Epithelial cell of esophagus (primary cell): ENCODE measurements at regions not wholly inside any gene's neighbourhood (a gene's known extent, or its start where the extent isn't known, plus 50 kb on each side); places are given as distances from the start of the nearest gene placed in this dataset.
A peak's percentile ranks its signal among the peaks of the same experiment; 100 is the strongest.

Source experiments
- DNase-seq: peaks from one replicate; pipeline ENCODE4 v3.0.0; 2010; ENCODE audit warnings: low read depth
- H3K4me3 ChIP-seq: 2 replicates; pipeline ENCODE4 v1.5.1; 2011; ENCODE audit warnings: mild to moderate bottlenecking, low read length, control low read depth
- CTCF ChIP-seq: IDR thresholded peaks from 2 replicates; pipeline ENCODE4 v1.5.1; 2011; ENCODE audit warnings: low read depth, mild to moderate bottlenecking, low read length, control low read depth, inconsistent platforms; ENCODE audit not compliant: insufficient read depth; ENCODE audit errors: missing control alignments

GRCh38 chr2:122117371-122117770 is 361.9 kb downstream of the TSN start:
- no peak for TF ChIP-seq CTCF
- DNase-seq: no peak
- H3K4me3 ChIP-seq: no peak overlapping the region

GRCh38 chr2:122129399-122129798 is 373.9 kb downstream of the TSN start:
- no peak overlapping the region for H3K4me3 ChIP-seq
- DNase-seq: no peak
- TF ChIP-seq CTCF: no peak

GRCh38 chr2:122132147-122132691 is 376.8 kb downstream of the TSN start:
- no peak for DNase-seq
- H3K4me3 ChIP-seq: no peak overlapping the region
- TF ChIP-seq CTCF: no peak

GRCh38 chr2:122135021-122135937 is 379.8 kb downstream of the TSN start:
- TF ChIP-seq CTCF: no peak
- no peak overlapping the region for H3K4me3 ChIP-seq
- DNase-seq: no peak

- peak; percentile 31 for TF ChIP-seq CTCF
- no peak overlapping the region for H3K4me3 ChIP-seq
- peak; percentile 4 for DNase-seq
These were observed 380.6 kb downstream of the TSN start for GRCh38 chr2:122136056-122136455.

- no peak for DNase-seq
- no peak overlapping the region for H3K4me3 ChIP-seq
- TF ChIP-seq CTCF: no peak
These were observed 383.1 kb downstream of the TSN start for GRCh38 chr2:122138561-122138960.
